ENCODE measurements at regions not wholly inside any gene's neighbourhood (a gene's known extent, or its start where the extent isn't known, plus 50 kb on each side); places are given as distances from the start of the nearest gene placed in this dataset.

DNA sequence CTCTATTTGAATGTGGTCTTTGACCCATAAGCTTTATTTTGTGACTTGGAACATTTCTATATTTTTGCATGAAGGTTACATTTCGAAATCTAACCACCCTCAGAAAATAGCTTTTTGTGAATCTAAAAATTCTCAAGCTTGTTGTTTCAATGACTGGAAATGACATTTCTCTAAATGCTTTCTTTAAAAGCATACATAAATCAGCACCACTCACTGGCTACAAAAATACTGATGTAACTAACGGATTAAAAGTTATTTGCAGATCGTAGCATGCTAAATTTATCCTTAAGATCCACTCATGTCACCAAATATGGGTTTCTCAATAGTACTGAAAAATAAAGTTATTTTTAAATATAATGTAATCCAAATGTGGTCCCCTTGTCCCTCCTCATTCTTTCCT lies 55.2 kb upstream of the ACAN start:
- Histone ChIP-seq H3K9ac (no peak overlapping the region), H3K9me3 (ENCODE audit: low read depth) (no peaks in the 10 kb centered on the region), H3K4me2 (ENCODE audit: unreplicated experiment) (no peak overlapping the region), H3K4me1 (ENCODE audit: insufficient read depth) (peaks cover 13% of the 10 kb centered on the region), H3K36me3 (ENCODE audit: low read depth) (no peaks in the 10 kb centered on the region), H3K79me2 (ENCODE audit: insufficient read depth) (no peaks in the 10 kb centered on the region), H2AFZ (no peak overlapping the region), H4K20me1 (ENCODE audit: insufficient read depth) (no peaks in the 10 kb centered on the region), H3K27me3 (replicated peaks; ENCODE audit: insufficient read depth) (peaks cover 81% of the 10 kb centered on the region), H3K9me2 (ENCODE audit: insufficient read depth) (no peaks in the 10 kb centered on the region), H3F3A (ENCODE audit: insufficient read depth) (no peaks in the 10 kb centered on the region), H3K4me3 (no peak overlapping the region), H3K27ac (no peak overlapping the region)
- 12 to 19% methylated on average over 3 of the region's 3 CpGs for WGBS, 2 experiments (ENCODE audit: low coverage in 1 of 2, low lambda C conversion rate in 2 of 2, missing lambda C conversion rate in 2 of 2)
- DNase-seq = no peak
- TF ChIP-seq EZH2phosphoT487 (IDR thresholded peaks at IDR 0.05; ENCODE audit: insufficient read depth, low read depth) (no peak), EZH2 (IDR thresholded peaks at IDR 0.05; ENCODE audit: insufficient read depth, poor library complexity, severe bottlenecking) (no peak)
- in situ Hi-C loops (cut with MboI) = no loop called here

DNA sequence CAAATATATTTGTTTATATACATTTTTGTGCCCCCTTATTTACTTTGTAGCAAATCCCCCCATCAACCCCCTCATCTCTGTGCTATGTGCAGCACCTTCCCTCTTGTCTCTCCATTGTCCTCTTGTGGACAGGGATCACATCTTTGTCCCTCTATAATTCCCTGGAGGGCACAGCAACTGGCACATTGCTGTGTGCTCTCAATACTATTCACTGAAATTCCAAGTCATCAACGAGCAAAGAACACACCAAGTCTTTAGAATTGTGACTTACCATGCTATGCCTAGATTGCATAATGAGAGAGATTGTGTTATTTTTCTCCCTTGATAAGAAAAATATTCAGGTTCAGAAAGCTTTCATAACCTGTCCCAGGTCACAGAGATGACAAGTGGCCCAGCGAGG lies 54.6 kb upstream of the ACAN start:
- H4K20me1 ChIP-seq (ENCODE audit: insufficient read depth) = no peaks in the 10 kb centered on the region
- WGBS, 2 experiments (ENCODE audit: low coverage in 1 of 2, low lambda C conversion rate in 2 of 2, missing lambda C conversion rate in 2 of 2) = 54 to 62% methylated on average over 2 of the region's 2 CpGs
- H3K9me2 ChIP-seq (ENCODE audit: insufficient read depth) = no peaks in the 10 kb centered on the region; the same call in 1 of the 2 replicates
- peaks cover 13% of the 10 kb centered on the region for H3K4me1 ChIP-seq (ENCODE audit: insufficient read depth)
- no peak overlapping the region for H3K4me2 ChIP-seq (ENCODE audit: unreplicated experiment)
- H3K36me3 ChIP-seq (ENCODE audit: low read depth) = no peaks in the 10 kb centered on the region
- no peak overlapping the region for H2AFZ ChIP-seq
- H3K4me3 ChIP-seq = no peak overlapping the region
- no peak for DNase-seq
- H3F3A ChIP-seq (ENCODE audit: insufficient read depth) = no peaks in the 10 kb centered on the region
- TF ChIP-seq EZH2 (IDR thresholded peaks at IDR 0.05; ENCODE audit: insufficient read depth, poor library complexity, severe bottlenecking) = no peak
- no peak for TF ChIP-seq EZH2phosphoT487 (IDR thresholded peaks at IDR 0.05; ENCODE audit: insufficient read depth, low read depth)
- H3K27me3 ChIP-seq (replicated peaks; ENCODE audit: insufficient read depth) = peaks cover 81% of the 10 kb centered on the region
- no peaks in the 10 kb centered on the region for H3K9me3 ChIP-seq (ENCODE audit: low read depth)
- no peaks in the 10 kb centered on the region for H3K79me2 ChIP-seq (ENCODE audit: insufficient read depth)
- no peak overlapping the region for H3K9ac ChIP-seq
- no peak overlapping the region for H3K27ac ChIP-seq
- in situ Hi-C loops (cut with MboI) = no loop called here

DNA sequence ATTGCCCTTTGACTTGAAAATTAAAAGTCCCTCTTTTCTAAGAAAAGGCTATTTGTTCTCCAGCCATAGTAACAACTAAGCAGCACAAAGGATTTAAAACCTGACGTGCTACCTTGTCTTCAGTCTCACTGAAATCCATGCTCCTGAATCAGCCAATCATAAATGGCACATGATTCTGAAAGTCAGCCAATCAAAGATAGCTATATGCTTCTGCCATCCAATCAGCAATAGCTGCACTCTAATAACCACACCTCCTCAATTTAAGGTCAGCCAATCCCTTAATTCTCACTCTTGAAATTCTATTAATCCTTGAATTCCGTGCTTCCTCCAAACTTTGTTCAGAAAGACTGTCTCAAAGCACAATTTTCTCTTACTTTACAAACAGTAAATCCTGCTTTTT lies 53.5 kb upstream of the ACAN start:
- H3K4me1 ChIP-seq (ENCODE audit: insufficient read depth) = peaks cover 13% of the 10 kb centered on the region
- no peaks in the 10 kb centered on the region; the same call in 1 of the 2 replicates for H3K9me2 ChIP-seq (ENCODE audit: insufficient read depth)
- no peak overlapping the region for H3K4me2 ChIP-seq (ENCODE audit: unreplicated experiment)
- no peaks in the 10 kb centered on the region for H3K79me2 ChIP-seq (ENCODE audit: insufficient read depth)
- in situ Hi-C loops (cut with MboI) = no loop called here
- WGBS, 2 experiments (ENCODE audit: low coverage in 1 of 2, low lambda C conversion rate in 2 of 2, missing lambda C conversion rate in 2 of 2) = 76 to 79% methylated on average over 2 of the region's 2 CpGs
- no peak for DNase-seq
- peaks cover 83% of the 10 kb centered on the region for H3K27me3 ChIP-seq (replicated peaks; ENCODE audit: insufficient read depth)
- H3K9ac ChIP-seq = no peak overlapping the region
- H3K9me3 ChIP-seq (ENCODE audit: low read depth) = no peaks in the 10 kb centered on the region
- no peak overlapping the region for H3K27ac ChIP-seq
- H3F3A ChIP-seq (ENCODE audit: insufficient read depth) = no peaks in the 10 kb centered on the region
- TF ChIP-seq EZH2 (IDR thresholded peaks at IDR 0.05; ENCODE audit: insufficient read depth, poor library complexity, severe bottlenecking) = no peak
- no peak for TF ChIP-seq EZH2phosphoT487 (IDR thresholded peaks at IDR 0.05; ENCODE audit: insufficient read depth, low read depth)
- no peaks in the 10 kb centered on the region for H4K20me1 ChIP-seq (ENCODE audit: insufficient read depth)
- no peaks in the 10 kb centered on the region for H3K36me3 ChIP-seq (ENCODE audit: low read depth)
- no peak overlapping the region for H3K4me3 ChIP-seq
- no peak overlapping the region for H2AFZ ChIP-seq

DNA sequence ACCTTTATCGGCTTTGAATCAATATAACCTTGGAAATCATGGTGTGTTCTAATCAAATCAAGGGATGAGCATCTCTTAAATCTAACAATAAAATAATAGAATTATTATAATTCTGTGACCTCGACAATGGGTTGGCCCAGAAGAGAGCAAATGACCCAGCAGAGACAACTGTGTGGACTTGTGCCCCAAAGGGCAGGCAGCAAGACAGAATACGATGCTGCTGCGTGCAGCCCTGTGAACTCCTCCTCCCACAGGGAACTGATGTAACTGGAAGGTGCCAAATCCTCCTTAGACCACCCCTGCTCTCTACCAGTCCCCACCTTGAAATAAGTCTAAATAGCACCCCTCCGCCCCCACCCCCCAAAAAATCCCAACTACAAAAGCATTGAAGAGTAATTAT lies 50.7 kb upstream of the ACAN start:
- Histone ChIP-seq H3K9me2 (ENCODE audit: insufficient read depth) (no peaks in the 10 kb centered on the region; the same call in 1 of the 2 replicates), H4K20me1 (ENCODE audit: insufficient read depth) (no peaks in the 10 kb centered on the region), H3F3A (ENCODE audit: insufficient read depth) (no peaks in the 10 kb centered on the region), H3K36me3 (ENCODE audit: low read depth) (no peaks in the 10 kb centered on the region), H3K79me2 (ENCODE audit: insufficient read depth) (no peaks in the 10 kb centered on the region), H3K4me2 (ENCODE audit: unreplicated experiment) (no peak overlapping the region), H2AFZ (no peak overlapping the region), H3K9ac (no peak overlapping the region), H3K4me1 (ENCODE audit: insufficient read depth) (no peaks in the 10 kb centered on the region), H3K27ac (no peak overlapping the region), H3K27me3 (replicated peaks; ENCODE audit: insufficient read depth) (peaks cover 84% of the 10 kb centered on the region), H3K4me3 (no peak overlapping the region), H3K9me3 (ENCODE audit: low read depth) (no peaks in the 10 kb centered on the region)
- WGBS, 2 experiments (ENCODE audit: low coverage in 1 of 2, low lambda C conversion rate in 2 of 2, missing lambda C conversion rate in 2 of 2) = 45 to 56% methylated on average over 5 of the region's 5 CpGs
- DNase-seq = no peak
- in situ Hi-C loops (cut with MboI) = no loop called here
- no peak for TF ChIP-seq EZH2 (IDR thresholded peaks at IDR 0.05; ENCODE audit: insufficient read depth, poor library complexity, severe bottlenecking)
- TF ChIP-seq EZH2phosphoT487 (IDR thresholded peaks at IDR 0.05; ENCODE audit: insufficient read depth, low read depth) = no peak

DNA sequence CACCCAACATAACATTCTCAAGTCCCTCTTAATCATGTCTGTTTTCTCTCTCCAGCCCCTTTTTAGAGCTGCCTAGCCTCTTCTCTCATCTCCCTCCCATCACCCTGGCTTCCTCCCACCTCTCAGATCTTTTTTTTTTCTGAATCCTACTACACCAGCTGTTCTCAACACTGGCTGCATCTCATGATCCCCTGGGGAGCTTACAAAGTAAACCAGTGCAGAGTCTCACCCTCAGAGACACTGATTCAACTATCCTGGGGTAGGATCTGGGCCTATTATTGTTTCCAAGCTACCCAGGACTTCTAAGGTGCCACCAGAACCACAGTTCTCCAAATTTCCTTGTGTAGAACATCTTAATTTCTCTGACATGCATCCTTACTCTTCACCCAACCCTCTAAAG lies 50.3 kb upstream of the ACAN start:
- in situ Hi-C loops (cut with MboI) = no loop called here
- Histone ChIP-seq H3K9me2 (ENCODE audit: insufficient read depth) (no peaks in the 10 kb centered on the region; the same call in 1 of the 2 replicates), H3K9ac (no peak overlapping the region), H3K4me3 (no peak overlapping the region), H3K9me3 (ENCODE audit: low read depth) (no peaks in the 10 kb centered on the region), H3K79me2 (ENCODE audit: insufficient read depth) (no peaks in the 10 kb centered on the region), H4K20me1 (ENCODE audit: insufficient read depth) (no peaks in the 10 kb centered on the region), H3K36me3 (ENCODE audit: low read depth) (no peaks in the 10 kb centered on the region), H3K4me2 (ENCODE audit: unreplicated experiment) (no peak overlapping the region), H3K4me1 (ENCODE audit: insufficient read depth) (no peaks in the 10 kb centered on the region), H3K27me3 (replicated peaks; ENCODE audit: insufficient read depth) (peaks cover 83% of the 10 kb centered on the region), H3K27ac (no peak overlapping the region), H2AFZ (no peak overlapping the region), H3F3A (ENCODE audit: insufficient read depth) (no peaks in the 10 kb centered on the region)
- TF ChIP-seq EZH2 (IDR thresholded peaks at IDR 0.05; ENCODE audit: insufficient read depth, poor library complexity, severe bottlenecking) = no peak
- no peak for TF ChIP-seq EZH2phosphoT487 (IDR thresholded peaks at IDR 0.05; ENCODE audit: insufficient read depth, low read depth)
- DNase-seq = no peak

Measured in GM23248 (cell line).